HUES64 (cell line): ENCODE measurements at regions not wholly inside any gene's neighbourhood (a gene's known extent, or its start where the extent isn't known, plus 50 kb on each side); places are given as distances from the start of the nearest gene placed in this dataset.
"Not testable (repeated sequence)": the region's sequence is repeated elsewhere in the genome, so short reads cannot be mapped to it uniquely, and the experiment has no call there.

Experiments
- H3K27ac ChIP-seq: 2 replicates; pipeline ENCODE4 v1.7.0; 2013; ENCODE audit warnings: low read depth, low read length, inconsistent platforms
- H3K27me3 ChIP-seq: 2 replicates; pipeline ENCODE4 v1.6.1; 2013; ENCODE audit warnings: mild to moderate bottlenecking, low read length; ENCODE audit not compliant: insufficient read depth
- H3K36me3 ChIP-seq: 2 replicates; pipeline ENCODE4 v1.6.1; 2013; ENCODE audit warnings: mild to moderate bottlenecking, low read length; ENCODE audit not compliant: insufficient read depth
- H3K4me1 ChIP-seq: 2 replicates; pipeline ENCODE4 v1.6.1; 2013; ENCODE audit warnings: mild to moderate bottlenecking, low read length, moderate library complexity; ENCODE audit not compliant: insufficient read depth
- H3K4me3 ChIP-seq: 2 replicates; pipeline ENCODE4 v1.5.1; 2013; ENCODE audit warnings: mild to moderate bottlenecking, low read length, moderate library complexity
- H3K9ac ChIP-seq: 2 replicates; pipeline ENCODE4 v1.6.1; 2013; ENCODE audit warnings: mild to moderate bottlenecking, low read depth, low read length
- H3K9me3 ChIP-seq: 2 replicates; pipeline ENCODE4 v1.6.1; 2013; ENCODE audit warnings: low read depth, low read length; ENCODE audit not compliant: insufficient read depth
- WGBS: fragments of 150-250, 120-280 bp; methylation state at CpG from one replicate; pipeline ENCODE4 v1.1.7; 2013; ENCODE audit warnings: missing lambda C conversion rate; 5-methylcytosine and 5-hydroxymethylcytosine counted together

- Histone ChIP-seq H3K27ac (no peak overlapping the region), H3K4me3 (no peak overlapping the region), H3K4me1 (peaks cover 8% of the 10 kb centered on the region), H3K36me3 (no peaks in the 10 kb centered on the region), H3K9me3 (no peaks in the 10 kb centered on the region), H3K27me3 (no peaks in the 10 kb centered on the region), H3K9ac (no peak overlapping the region)
- 89% methylated on average over 10 of the region's 10 CpGs for WGBS
Measured at GRCh38 chr17:34442387-34443111, 79.5 kb upstream of the CCL1 start.

- 85% methylated on average over 8 of the region's 8 CpGs for WGBS
- Histone ChIP-seq H3K4me3 (no peak overlapping the region), H3K36me3 (no peaks in the 10 kb centered on the region), H3K27ac (no peak overlapping the region), H3K27me3 (no peaks in the 10 kb centered on the region), H3K9ac (no peak overlapping the region), H3K4me1 (no peaks in the 10 kb centered on the region), H3K9me3 (no peaks in the 10 kb centered on the region)
Measured at GRCh38 chr17:34437188-34437587, 74.2 kb upstream of the CCL1 start.

GRCh38 chr17:34436607-34437006, 73.6 kb upstream of the CCL1 start:
- Histone ChIP-seq H3K9me3 (no peaks in the 10 kb centered on the region), H3K9ac (no peak overlapping the region), H3K4me3 (no peak overlapping the region), H3K27me3 (no peaks in the 10 kb centered on the region), H3K4me1 (no peaks in the 10 kb centered on the region), H3K27ac (no peak overlapping the region), H3K36me3 (no peaks in the 10 kb centered on the region)
- WGBS, result 100% methylated on average over 2 of the region's 2 CpGs

GRCh38 chr17:34435182-34435928, 72.3 kb upstream of the CCL1 start:
- H3K9ac ChIP-seq, result no peak overlapping the region
- H3K27me3 ChIP-seq, result no peaks in the 10 kb centered on the region
- no peaks in the 10 kb centered on the region for H3K4me1 ChIP-seq
- no peak overlapping the region for H3K27ac ChIP-seq
- no peaks in the 10 kb centered on the region for H3K36me3 ChIP-seq
- no peak overlapping the region for H3K4me3 ChIP-seq
- H3K9me3 ChIP-seq, result no peaks in the 10 kb centered on the region
- 87% methylated on average over 6 of the region's 6 CpGs for WGBS

- Histone ChIP-seq H3K9me3 (no peaks in the 10 kb centered on the region), H3K36me3 (no peaks in the 10 kb centered on the region), H3K27me3 (no peaks in the 10 kb centered on the region), H3K4me3 (no peak overlapping the region), H3K4me1 (no peaks in the 10 kb centered on the region), H3K27ac (no peak overlapping the region), H3K9ac (no peak overlapping the region)
- 91% methylated on average over 4 of the region's 4 CpGs for WGBS
Measured at GRCh38 chr17:34434052-34434451, 71.0 kb upstream of the CCL1 start.

- peaks cover 8% of the 10 kb centered on the region; the same call in 1 of the 2 replicates for H3K27me3 ChIP-seq
- H3K9me3 ChIP-seq, result no peaks in the 10 kb centered on the region
- H3K9ac ChIP-seq, result no peak overlapping the region
- 52% methylated on average over 14 of the region's 14 CpGs for WGBS
- no peak overlapping the region for H3K27ac ChIP-seq
- no peaks in the 10 kb centered on the region for H3K36me3 ChIP-seq
- no peaks in the 10 kb centered on the region for H3K4me1 ChIP-seq
- peak overlapping the region; percentile 51 for H3K4me3 ChIP-seq
Measured at GRCh38 chr17:34424814-34425491, 61.9 kb upstream of the CCL1 start.

GRCh38 chr17:34423978-34424813, 61.2 kb upstream of the CCL1 start:
- Histone ChIP-seq H3K9ac (no peak overlapping the region), H3K27me3 (peaks cover 8% of the 10 kb centered on the region; the same call in 1 of the 2 replicates), H3K27ac (no peak overlapping the region), H3K36me3 (no peaks in the 10 kb centered on the region), H3K4me1 (no peaks in the 10 kb centered on the region), H3K4me3 (peak overlapping the region; percentile 51), H3K9me3 (no peaks in the 10 kb centered on the region)
- WGBS, result 33% methylated on average over 27 of the region's 29 CpGs

- 87% methylated on average over 3 of the region's 7 CpGs for WGBS
- H3K4me1 ChIP-seq, H3K27me3 ChIP-seq, H3K36me3 ChIP-seq, H3K9me3 ChIP-seq, H3K27ac ChIP-seq, H3K4me3 ChIP-seq, H3K9ac ChIP-seq: not testable (repeated sequence)
Measured at GRCh38 chr17:34423315-34423714, 60.3 kb upstream of the CCL1 start.

- no peaks in the 10 kb centered on the region for H3K9me3 ChIP-seq
- no peaks in the 10 kb centered on the region for H3K36me3 ChIP-seq
- no peak overlapping the region for H3K27ac ChIP-seq
- 75% methylated on average over 3 of the region's 3 CpGs for WGBS
- no peak overlapping the region for H3K9ac ChIP-seq
- no peak overlapping the region for H3K4me3 ChIP-seq
- no peaks in the 10 kb centered on the region for H3K4me1 ChIP-seq
- peaks cover 9% of the 10 kb centered on the region; the same call in 1 of the 2 replicates for H3K27me3 ChIP-seq
Measured at GRCh38 chr17:34420900-34421299, 57.9 kb upstream of the CCL1 start.

- H3K9ac ChIP-seq, result no peak overlapping the region
- no peaks in the 10 kb centered on the region for H3K4me1 ChIP-seq
- no peaks in the 10 kb centered on the region for H3K36me3 ChIP-seq
- WGBS, result 13% methylated on average over 6 of the region's 6 CpGs
- no peak overlapping the region for H3K27ac ChIP-seq
- H3K27me3 ChIP-seq, result peaks cover 11% of the 10 kb centered on the region; the same call in 1 of the 2 replicates
- H3K9me3 ChIP-seq, result no peaks in the 10 kb centered on the region
- H3K4me3 ChIP-seq, result no peak overlapping the region
Measured at GRCh38 chr17:34420254-34420766, 57.3 kb upstream of the CCL1 start.
